HepG2 (cell line): ENCODE measurements at regions not wholly inside any gene's neighbourhood (a gene's known extent, or its start where the extent isn't known, plus 50 kb on each side); places are given as distances from the start of the nearest gene placed in this dataset.

Experiments used
- ATAC-seq: fragments of 200-7000 bp; cut with Tn5 transposase; 3 replicates; pipeline ENCODE4 v1.9.1; 2020; ENCODE audit warnings: mild to moderate bottlenecking, moderate library complexity
- BruUV-seq: library from RNA; stranded (reverse); fragments of 400-500 nt; replicated peaks from 2 replicates; lab custom pipeline; 2021; lab: Mats Ljungman, UMichigan
- CTCF ChIA-PET: fragments of 300-600 bp; formaldehyde crosslinking; extraction: SDS; loops from one replicate; lab custom pipeline; 2021; ENCODE audit warnings: low total read pairs, inconsistent platforms, low intra/inter-chr PET ratio; lab: Yijun Ruan, JAX
- POLR2A ChIA-PET: fragments of 350-600 bp; sonication (Branson Sonifier 250); formaldehyde crosslinking; loops from one replicate; lab custom pipeline; 2020; ENCODE audit warnings: antibody characterized with exemption, inconsistent platforms; lab: Yijun Ruan, JAX
- DNase-seq: peaks from one replicate; pipeline ENCODE4 v3.0.0-alpha.2; 2015; ENCODE audit warnings: low spot score
- FAIRE-seq: peaks from 3 replicates; lab custom pipeline; 2011; peaks lifted over from hg19 to GRCh38; lab: Jason Lieb, UNC
- H2AFZ ChIP-seq: one replicate; pipeline ENCODE4 v1.6.1; 2011; ENCODE audit warnings: low read length, inconsistent platforms
- H3K27ac ChIP-seq: fragments of 300-600 bp; 3 replicates; pipeline ENCODE4 v1.8.0; 2011; ENCODE audit warnings: mixed run types, mild to moderate bottlenecking, mixed read lengths, low read length, inconsistent platforms; ENCODE audit not compliant: insufficient read depth; ENCODE audit errors: extremely low read length
- H3K27me3 ChIP-seq, 2 experiments: fragments of 200-600 bp in 1 of 2; 2 replicates in 1 of 2; 3 replicates in 1 of 2; pipeline versions ENCODE4 v1.6.0 to v1.8.0; 2011; ENCODE audit warnings: low read length in 2 of 2, mild to moderate bottlenecking in 2 of 2, moderate library complexity in 2 of 2, inconsistent platforms in 1 of 2; ENCODE audit not compliant: insufficient read depth in 2 of 2, control insufficient read depth in 1 of 2
- H3K36me3 ChIP-seq, 2 experiments: fragments of 200-600 bp in 1 of 2; replicated peaks in 1 of 2; 2 replicates in 1 of 2; 3 replicates in 1 of 2; pipeline versions ENCODE4 v1.5.1 to v1.8.0; 2011; ENCODE audit warnings: low read length in 2 of 2, inconsistent platforms in 1 of 2; ENCODE audit not compliant: insufficient read depth in 2 of 2, control insufficient read depth in 1 of 2
- H3K4me1 ChIP-seq: 2 replicates; pipeline ENCODE4 v1.5.1; 2012; ENCODE audit warnings: low read length, inconsistent platforms; ENCODE audit not compliant: insufficient read depth
- H3K4me2 ChIP-seq: 2 replicates; pipeline ENCODE4 v1.6.0; 2011; ENCODE audit warnings: low read depth, low read length, inconsistent platforms
- H3K4me3 ChIP-seq, 3 experiments: fragments of 200-600 bp in 1 of 3; sonication (generic), shearing (Covaris generic) in 1 of 3; replicated peaks in 1 of 3; 2 replicates each; pipeline ENCODE4 v1.5.1; 2011 to 2016; ENCODE audit warnings: low read length in 3 of 3, inconsistent platforms in 2 of 3, low read depth in 2 of 3, mild to moderate bottlenecking in 2 of 3, control low read depth in 1 of 3, mixed read lengths in 1 of 3; ENCODE audit not compliant: insufficient read depth in 1 of 3
- H3K79me2 ChIP-seq: one replicate; pipeline ENCODE4 v1.6.1; 2011; ENCODE audit warnings: low read length, inconsistent platforms; ENCODE audit not compliant: insufficient read depth
- H3K9ac ChIP-seq: 2 replicates; pipeline ENCODE4 v1.6.0; 2011; ENCODE audit warnings: mild to moderate bottlenecking, low read depth, low read length, inconsistent platforms; ENCODE audit not compliant: insufficient read depth
- H3K9me3 ChIP-seq: 2 replicates; pipeline ENCODE4 v1.5.1; 2012; ENCODE audit warnings: mild to moderate bottlenecking, low read length
- H4K20me1 ChIP-seq: 2 replicates; pipeline ENCODE4 v1.6.0; 2011; ENCODE audit warnings: inconsistent platforms, mild to moderate bottlenecking, low read length, moderate library complexity; ENCODE audit not compliant: insufficient read depth
- CCAR2 ChIP-seq: fragments of 200-400 bp; formaldehyde crosslinking; optimal IDR thresholded peaks from 2 replicates; pipeline ENCODE3; 2018; ENCODE audit warnings: low read depth, mild to moderate bottlenecking, low read length, moderate library complexity
- FOXA1 ChIP-seq, 2 experiments: fragments of 450-650 bp in 1 of 2; sonication (generic) in 1 of 2; formaldehyde crosslinking in 1 of 2; IDR thresholded peaks; 2 replicates each; pipeline versions ENCODE4 v1.4.0 to v1.6.1; 2016 to 2020; ENCODE audit warnings: missing genetic modification reagents in 1 of 2
- GMEB2 ChIP-seq: IDR thresholded peaks from 2 replicates; pipeline ENCODE4 v1.6.1; 2016; ENCODE audit warnings: missing biosample characterization, missing genetic modification reagents, low read depth
- HMG20B ChIP-seq: conservative IDR thresholded peaks from 2 replicates; pipeline ENCODE4 v1.6.1; 2016; ENCODE audit warnings: missing genetic modification reagents, missing compliant biosample characterization
- IKZF5 ChIP-seq: IDR thresholded peaks from 2 replicates; pipeline ENCODE4 v1.6.1; 2018; ENCODE audit warnings: missing genetic modification reagents, mild to moderate bottlenecking, missing compliant biosample characterization
- MED1 ChIP-seq: sonication (generic); formaldehyde crosslinking; IDR thresholded peaks from 2 replicates; pipeline ENCODE4 v1.4.0; 2020; ENCODE audit warnings: missing genetic modification reagents
- MED13 ChIP-seq: sonication (generic); formaldehyde crosslinking; IDR thresholded peaks from 2 replicates; pipeline ENCODE4 v1.5.0; 2020; ENCODE audit warnings: missing genetic modification reagents
- SCMH1 ChIP-seq: sonication (generic); formaldehyde crosslinking; IDR thresholded peaks from 2 replicates; pipeline ENCODE4 v1.9.0; 2021; ENCODE audit warnings: missing genetic modification reagents, mild to moderate bottlenecking, borderline replicate concordance
- ZC3H13 ChIP-seq: sonication (generic); formaldehyde crosslinking; IDR thresholded peaks from 2 replicates; pipeline ENCODE4 v1.8.1; 2023; ENCODE audit warnings: mild to moderate bottlenecking, missing genetic modification reagents, moderate library complexity
- ZNF20 ChIP-seq: sonication (generic); formaldehyde crosslinking; IDR thresholded peaks from 2 replicates; pipeline ENCODE4 v1.4.0; 2020; ENCODE audit warnings: mild to moderate bottlenecking, moderate library complexity, missing genetic modification reagents
- ZNF609 ChIP-seq: sonication (generic); formaldehyde crosslinking; IDR thresholded peaks from 2 replicates; pipeline ENCODE4 v1.4.0; 2020; ENCODE audit warnings: mild to moderate bottlenecking, missing genetic modification reagents, borderline replicate concordance
- ZNF704 ChIP-seq: sonication (generic); formaldehyde crosslinking; IDR thresholded peaks from 2 replicates; pipeline ENCODE4 v1.8.1; 2023; ENCODE audit warnings: mild to moderate bottlenecking, inconsistent platforms, moderate library complexity, missing genetic modification reagents, borderline replicate concordance
- ZNF770 ChIP-seq: sonication (generic); formaldehyde crosslinking; IDR thresholded peaks from 2 replicates; pipeline ENCODE4 v1.5.0; 2020; ENCODE audit warnings: mild to moderate bottlenecking, missing genetic modification reagents
- ZNF775 ChIP-seq: sonication (generic); formaldehyde crosslinking; IDR thresholded peaks from 2 replicates; pipeline ENCODE4 v1.4.0; 2020; ENCODE audit warnings: missing genetic modification reagents, mild to moderate bottlenecking, moderate library complexity, borderline replicate concordance
- ZSCAN9 ChIP-seq: IDR thresholded peaks from 2 replicates; pipeline ENCODE4 v1.6.1; 2016; ENCODE audit warnings: borderline replicate concordance
- WGBS: methylation state at CpG from one replicate; pipeline ENCODE4 v1.1.6; 2017; ENCODE audit warnings: low lambda C conversion rate; 5-methylcytosine and 5-hydroxymethylcytosine counted together
- in situ Hi-C: cut with HindIII; loops from 2 replicates; pipeline ENCODE4 v1.10.0; 2017; ENCODE audit warnings: low pct_unique_long_range_greater_than_20kb; ENCODE audit not compliant: extremely low pct_ligation_motif_present
- intact Hi-C: fragments of 100-400 bp; cut with micrococcal nuclease; formaldehyde crosslinking; loops from one replicate; pipeline ENCODE4 v1.10.0; 2022; ENCODE audit not compliant: unreplicated experiment

GRCh38 chr7:52639981-52640380, 395.5 kb upstream of the POM121L12 start:
- Histone ChIP-seq H3K36me3 (no peaks in the 10 kb centered on the region), H3K27ac (no peak overlapping the region), H3K4me1 (no peaks in the 10 kb centered on the region), H3K27me3 (no peaks in the 10 kb centered on the region), H3K9ac (no peak overlapping the region), H3K4me3 (no peak overlapping the region), H4K20me1 (no peaks in the 10 kb centered on the region), H3K9me3 (peaks cover 24% of the 10 kb centered on the region), H3K4me2 (no peak overlapping the region), H2AFZ (no peak overlapping the region), H3K79me2 (no peaks in the 10 kb centered on the region)
- in situ Hi-C loops = no loop called here
- FAIRE-seq = no peak
- intact Hi-C loops = no loop called here
- no TSS peak for BruUV-seq
- ChIA-PET CTCF (no interaction called here), POLR2A (no interaction called here)
- 7% methylated on average over 4 of the region's 4 CpGs for WGBS
- no peak for ATAC-seq
- DNase-seq = no peak
- TF ChIP-seq ZSCAN9 (CRISPR knock-in tag) = no peak
- no peak for TF ChIP-seq HMG20B (CRISPR knock-in tag)
- no peak for TF ChIP-seq SCMH1 (CRISPR knock-in tag)
- no peak for TF ChIP-seq ZNF770 (CRISPR knock-in tag)
- no peak for TF ChIP-seq ZNF775 (CRISPR knock-in tag)
- TF ChIP-seq IKZF5 = no peak
- no peak for TF ChIP-seq ZNF20 (CRISPR knock-in tag)
- no peak for TF ChIP-seq CCAR2
- no peak for TF ChIP-seq ZNF609 (CRISPR knock-in tag)
- TF ChIP-seq FOXA1 (IDR thresholded peaks at IDR 0.05) = no peak
- TF ChIP-seq FOXA1 (CRISPR knock-in tag; IDR thresholded peaks at IDR 0.05) = no peak
- no peak for TF ChIP-seq MED1 (CRISPR knock-in tag)
- no peak for TF ChIP-seq MED13 (CRISPR knock-in tag)
- TF ChIP-seq ZC3H13 = no peak
- TF ChIP-seq GMEB2 (CRISPR knock-in tag) = no peak
- TF ChIP-seq ZNF704 (CRISPR knock-in tag) = no peak
